Renal pelvis (tissue), 1 donor: ENCODE measurements at regions not wholly inside any gene's neighbourhood (a gene's known extent, or its start where the extent isn't known, plus 50 kb on each side); places are given as distances from the start of the nearest gene placed in this dataset.

Source experiments
- DNase-seq: peaks from one replicate; pipeline ENCODE4 v3.0.0-alpha.2; 2013

DNA sequence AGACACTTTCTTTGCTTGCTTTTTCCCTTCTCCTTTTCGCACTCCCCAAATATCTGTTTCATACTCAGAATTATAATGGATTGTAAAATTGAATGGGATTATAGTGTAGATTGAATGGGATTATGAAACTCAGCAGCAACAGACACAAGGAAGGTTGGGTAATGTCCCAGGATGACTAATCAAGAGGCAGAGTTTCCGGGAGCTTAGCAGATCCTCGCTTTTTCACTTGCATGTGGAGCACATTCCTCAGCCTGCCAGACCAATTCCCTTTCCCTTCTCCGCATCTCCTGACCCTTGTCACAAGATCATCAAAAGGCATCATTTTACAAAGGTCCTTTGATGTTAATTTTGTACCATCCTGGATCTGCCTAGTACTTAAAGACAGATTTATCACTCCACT is 55.1 kb upstream of the SLC1A1 start:
- DNase-seq: no peak

DNA sequence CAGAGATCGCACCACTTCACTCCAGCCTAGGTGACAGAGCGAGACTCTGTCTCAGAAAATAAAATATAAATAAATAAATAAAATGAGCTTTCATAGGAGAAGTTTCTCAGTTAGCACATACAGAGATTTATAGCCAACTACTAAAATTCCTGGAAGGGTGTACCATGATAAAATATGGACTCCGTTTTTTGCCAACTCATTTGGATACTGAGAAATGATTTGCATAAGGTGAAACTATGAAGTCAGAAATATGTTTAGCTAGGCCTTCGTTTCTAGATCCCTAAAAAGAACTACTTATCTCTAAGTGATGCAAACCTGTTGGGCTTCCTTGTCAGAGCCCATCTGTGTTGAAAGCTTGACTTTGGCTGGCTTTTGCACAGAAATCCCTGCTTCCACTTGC is 56.9 kb upstream of the SLC1A1 start:
- DNase-seq: no peak

DNA sequence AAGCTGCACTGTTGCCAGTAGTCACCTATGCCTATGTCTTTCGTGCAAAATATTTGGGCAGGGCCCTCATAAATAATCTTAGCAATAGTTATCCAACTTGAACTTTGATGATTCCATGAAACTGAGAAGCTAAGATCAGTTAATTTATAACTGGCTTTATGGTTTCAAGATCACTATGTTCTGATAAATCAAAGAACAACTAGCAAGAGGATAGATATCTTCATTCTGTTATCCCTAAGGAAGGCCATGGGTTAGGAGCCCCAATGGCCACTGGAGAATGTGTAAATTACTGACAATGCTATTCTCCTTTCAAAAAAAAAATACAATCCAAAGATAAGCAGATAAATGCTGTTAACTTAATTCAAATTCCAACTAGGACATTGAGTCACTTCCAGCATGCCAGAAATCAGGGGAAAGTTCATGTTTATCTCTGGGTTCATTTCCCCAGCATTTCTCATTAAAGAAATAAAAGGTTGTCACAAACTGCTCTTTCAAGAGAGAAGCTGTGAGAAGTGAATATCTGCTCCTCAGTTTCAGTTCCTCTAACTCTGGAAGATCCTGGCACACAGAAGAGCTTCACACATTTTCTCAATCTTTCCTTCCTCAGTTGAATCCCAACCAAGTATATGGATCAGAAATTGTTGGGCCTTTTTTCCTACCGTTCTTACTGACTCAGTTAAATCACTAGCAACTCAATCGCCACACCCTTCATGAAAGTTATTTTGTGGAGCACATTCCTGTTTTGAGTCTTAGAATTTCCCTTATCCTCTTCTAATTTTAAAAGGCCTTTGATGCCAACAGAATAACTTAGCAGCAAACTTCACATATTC is 59.6 kb upstream of the SLC1A1 start:
- no peak for DNase-seq

DNA sequence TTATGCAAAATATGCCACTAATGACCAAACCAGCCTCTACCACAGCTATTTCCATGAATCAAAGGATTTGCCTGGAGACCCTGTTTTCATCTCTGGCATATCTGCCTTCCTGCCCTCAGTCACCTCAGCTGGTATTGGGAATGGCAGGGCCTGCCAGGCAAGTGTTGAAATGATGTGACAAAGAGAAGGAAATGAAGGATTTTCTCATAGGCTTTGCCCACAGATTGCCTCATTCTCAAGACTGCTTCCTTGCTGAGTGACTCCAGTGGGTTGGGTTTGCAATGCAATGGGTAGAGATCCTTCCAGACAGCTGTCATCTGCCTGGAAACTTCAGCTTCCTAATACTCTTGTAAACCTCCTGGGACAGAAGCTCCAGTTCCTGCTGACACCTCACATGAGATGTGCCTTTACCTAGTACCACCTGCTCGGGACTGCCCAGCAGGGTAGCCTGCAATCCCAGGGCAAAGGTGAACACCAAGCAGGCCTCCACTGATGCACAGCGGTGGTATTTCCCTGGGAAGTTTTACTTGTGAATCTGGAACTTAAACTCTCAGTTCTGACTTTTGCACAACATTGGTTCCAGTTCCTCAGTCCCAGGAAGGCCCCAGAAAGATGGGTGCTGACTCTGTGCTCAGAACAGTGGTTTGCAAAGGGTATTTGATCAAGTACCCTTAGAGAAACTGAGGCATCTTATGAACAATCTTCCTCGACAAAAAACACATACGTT is 64.8 kb upstream of the SLC1A1 start:
- DNase-seq: no peak

DNA sequence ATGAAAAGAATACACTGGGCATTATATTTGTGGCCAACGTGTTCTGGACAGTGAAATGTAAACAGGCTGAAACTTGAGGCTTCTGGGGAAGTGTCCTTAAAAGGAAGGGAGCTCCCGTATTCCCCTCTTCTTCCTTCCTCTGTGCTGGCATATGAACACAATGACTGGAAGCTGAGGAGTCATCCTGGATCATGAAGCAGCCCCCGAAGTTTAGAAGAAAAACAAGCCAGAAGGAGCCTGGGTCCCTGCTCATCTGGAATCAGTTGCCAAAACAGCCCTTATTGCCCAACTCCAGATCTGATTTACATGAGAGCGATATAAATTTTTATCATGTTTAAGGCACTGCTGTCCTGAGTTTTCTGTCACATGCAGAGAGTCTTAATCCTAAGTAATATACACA is 65.4 kb upstream of the SLC1A1 start:
- DNase-seq: no peak

DNA sequence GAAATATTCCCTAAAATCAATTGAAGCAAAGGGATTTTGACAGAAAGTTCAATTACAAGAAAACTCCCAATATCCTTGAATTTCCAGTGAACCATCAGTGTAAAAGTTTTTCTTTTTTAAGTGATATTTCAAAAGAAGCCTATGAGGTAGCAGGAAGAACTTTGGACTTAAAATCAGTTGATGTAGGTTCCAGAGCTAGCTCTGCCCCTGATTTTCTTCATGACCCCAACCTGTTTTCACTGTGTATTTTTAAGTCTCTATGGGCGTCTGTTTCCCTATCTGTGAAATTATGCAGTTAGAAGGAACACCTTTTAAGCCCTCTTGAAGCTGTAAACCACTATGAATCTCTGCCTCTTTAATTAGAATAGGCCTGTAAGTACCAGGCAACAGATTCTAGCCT is 66.2 kb upstream of the SLC1A1 start:
- no peak for DNase-seq

DNA sequence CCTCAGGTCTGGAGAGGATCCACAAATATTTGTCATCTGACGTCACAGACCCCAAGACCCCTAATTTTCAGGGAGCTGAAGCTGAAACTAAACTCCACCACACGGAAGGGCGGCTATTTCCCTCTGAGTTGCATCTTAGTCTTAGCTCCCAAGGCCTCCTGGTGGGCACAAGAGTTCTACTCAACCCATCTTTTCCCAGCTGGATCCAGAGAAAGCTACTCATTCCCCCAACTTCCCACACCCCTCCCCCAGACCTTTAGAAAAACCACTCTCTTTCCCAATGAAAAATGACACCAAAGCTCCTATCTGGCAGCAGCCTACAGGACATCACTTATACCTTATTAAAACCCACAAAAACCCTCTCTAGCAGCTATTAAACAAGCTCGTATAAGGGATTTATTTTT is 67.1 kb upstream of the SLC1A1 start:
- no peak for DNase-seq

DNA sequence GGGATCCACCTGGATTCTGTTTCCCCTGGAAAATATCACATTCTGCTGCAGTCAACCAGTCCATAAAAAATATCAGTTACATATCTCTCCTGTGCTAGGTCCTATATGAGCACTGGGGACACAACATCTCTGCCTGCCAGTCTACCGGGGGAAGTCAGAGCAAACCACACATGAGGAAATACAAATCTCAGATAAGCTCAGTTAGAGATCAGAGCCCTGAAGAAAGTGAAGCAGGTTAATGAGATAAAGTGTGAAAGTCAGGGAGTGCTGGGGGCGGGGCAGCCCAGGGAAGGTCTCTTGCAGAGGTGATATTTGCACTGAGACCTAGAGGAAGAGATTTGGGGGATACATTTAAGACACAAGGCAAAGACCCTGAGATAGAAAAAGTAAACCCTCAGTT is 67.8 kb upstream of the SLC1A1 start:
- no peak for DNase-seq

DNA sequence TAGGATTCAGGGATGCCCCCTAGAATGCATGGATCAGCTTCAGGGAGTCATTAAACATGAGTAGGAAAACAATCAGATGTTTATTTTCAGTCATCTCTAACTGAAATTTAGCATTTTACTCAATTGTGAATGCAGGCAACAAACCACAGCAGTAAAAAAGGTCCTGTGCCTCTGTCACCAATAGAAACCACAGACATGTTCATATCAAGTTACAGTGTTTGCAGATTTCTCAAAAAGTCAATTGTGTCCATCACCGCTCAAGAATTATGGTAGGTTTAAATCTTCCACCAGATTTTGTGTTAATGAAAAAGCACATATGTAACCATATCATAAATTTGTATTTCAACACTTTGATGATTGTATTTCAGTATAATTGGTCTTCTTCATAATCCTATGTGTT is 68.4 kb upstream of the SLC1A1 start:
- DNase-seq: no peak

DNA sequence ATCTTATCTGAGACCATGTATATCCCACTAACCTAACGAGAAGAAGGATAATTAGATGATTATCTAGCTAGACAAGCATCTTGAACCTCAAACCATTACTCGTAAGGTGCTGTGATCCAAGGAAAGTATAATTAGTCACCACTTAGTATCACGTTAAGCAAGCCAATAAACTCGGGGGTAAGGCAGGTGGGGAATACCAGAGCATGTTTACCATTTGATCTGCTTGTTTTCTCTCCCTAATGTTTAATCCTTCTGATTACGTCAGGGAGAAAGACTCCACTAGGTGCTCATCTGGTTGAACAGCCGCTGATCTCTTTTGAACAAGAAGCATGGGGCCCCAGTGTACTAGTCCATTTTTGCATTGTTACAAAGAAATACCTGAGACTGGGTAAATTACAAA is 69.9 kb upstream of the SLC1A1 start:
- no peak for DNase-seq

DNA sequence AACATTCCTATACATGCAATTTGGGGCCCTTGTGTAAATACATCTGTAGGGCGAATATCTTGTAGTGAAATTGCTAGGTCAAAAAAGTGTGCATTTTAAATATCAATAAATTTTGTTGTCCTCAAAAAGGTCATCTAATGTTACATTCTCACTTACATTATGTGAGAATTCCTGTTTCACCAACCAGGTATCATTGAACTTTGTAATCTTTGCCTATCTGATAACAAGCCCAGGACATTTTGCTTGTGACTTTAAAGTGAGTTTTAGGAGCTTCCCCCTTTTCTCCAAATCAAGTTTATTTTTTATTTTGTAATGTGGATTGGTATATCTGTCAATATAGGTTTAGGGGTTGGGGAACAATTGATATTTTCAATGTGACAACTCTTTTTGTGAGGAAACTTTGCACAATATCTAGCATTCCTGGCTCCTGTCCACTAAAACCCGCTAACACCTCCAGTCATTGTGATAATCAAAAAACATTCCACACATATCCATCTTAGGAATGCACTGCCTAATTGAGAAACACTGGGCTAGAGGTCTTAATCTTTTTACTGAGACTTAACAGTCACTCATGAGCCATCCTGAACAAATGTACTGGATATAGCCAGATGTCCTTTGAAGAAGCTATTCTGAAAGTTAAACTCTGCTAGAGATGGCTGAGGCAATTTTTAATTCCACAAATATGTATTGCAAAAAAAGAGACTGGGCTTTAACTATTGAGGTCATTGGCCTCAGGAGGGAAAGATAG is 72.5 kb upstream of the SLC1A1 start:
- DNase-seq: no peak

DNA sequence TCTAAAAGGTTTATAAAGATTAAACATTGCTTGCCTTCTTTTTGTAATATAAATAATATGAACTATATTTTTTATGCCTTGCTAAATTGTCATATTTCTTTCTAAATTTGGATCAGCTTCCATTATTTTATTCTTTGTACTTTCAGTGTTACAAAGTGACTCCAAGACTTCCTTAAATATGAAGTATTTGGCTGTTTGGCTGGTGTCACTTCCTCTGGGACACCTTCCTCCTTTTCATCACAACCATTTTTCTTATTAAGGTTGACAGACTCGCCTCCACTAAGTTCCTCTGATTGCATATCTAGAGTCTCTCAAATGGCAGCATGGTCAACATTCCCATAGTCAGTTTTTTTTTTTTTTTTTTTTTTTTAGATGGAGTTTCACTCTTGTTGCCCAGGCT is 73.8 kb upstream of the SLC1A1 start:
- no peak for DNase-seq

DNA sequence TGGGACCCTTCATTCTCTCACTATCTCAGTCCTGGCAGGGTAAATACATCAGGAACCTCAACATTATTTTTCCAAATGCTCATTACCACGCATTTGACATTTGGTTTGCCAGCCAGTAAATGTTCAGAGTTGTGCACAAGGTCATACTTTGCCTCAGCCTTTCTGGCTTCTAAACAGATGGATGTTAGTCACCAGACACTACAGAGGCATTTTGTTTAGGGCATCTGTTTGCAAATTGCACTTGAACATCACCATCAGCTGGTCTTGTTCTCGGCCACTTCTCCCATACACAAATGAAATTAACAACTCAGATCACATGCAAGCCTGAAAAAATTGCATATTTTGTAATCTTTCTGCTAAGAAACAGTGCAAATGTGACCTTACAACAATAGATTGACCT is 75.0 kb upstream of the SLC1A1 start:
- no peak for DNase-seq

DNA sequence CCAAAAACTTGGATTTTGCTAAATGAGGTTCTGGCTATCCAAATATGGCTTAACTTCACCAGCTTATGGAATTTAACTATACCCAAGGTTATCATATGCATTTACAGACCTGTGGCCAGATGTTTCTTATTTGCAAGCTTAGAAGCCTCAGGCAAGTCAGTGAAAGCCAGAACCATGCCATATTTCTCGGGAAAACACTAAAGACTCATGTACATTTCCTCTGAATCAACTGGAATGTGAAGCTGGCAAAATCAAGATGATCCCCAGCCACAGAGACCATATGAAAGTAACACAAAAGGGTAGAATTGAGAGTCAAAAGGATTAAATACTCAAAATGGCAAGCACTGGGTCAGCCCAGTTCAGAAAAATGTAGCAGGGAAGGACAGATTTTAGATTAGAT is 76.4 kb upstream of the SLC1A1 start:
- no peak for DNase-seq

DNA sequence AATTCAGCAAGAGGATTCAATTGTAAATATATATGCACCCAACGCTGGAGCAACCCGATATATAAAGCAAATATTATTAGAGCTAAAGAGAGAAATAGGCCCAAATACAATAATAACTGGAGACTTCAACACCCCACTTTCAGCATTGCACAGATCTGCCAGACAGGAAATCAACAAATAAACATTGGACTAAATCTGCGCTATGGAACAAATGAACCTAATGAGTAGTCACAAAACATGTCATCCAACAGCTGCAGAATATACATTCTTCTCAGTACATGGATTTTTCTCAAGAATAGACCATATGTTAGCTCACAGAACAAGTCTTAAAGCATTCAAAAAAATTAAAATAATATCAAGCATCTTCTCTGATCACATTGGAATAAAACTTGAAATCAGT is 86.1 kb upstream of the SLC1A1 start:
- DNase-seq: no peak

DNA sequence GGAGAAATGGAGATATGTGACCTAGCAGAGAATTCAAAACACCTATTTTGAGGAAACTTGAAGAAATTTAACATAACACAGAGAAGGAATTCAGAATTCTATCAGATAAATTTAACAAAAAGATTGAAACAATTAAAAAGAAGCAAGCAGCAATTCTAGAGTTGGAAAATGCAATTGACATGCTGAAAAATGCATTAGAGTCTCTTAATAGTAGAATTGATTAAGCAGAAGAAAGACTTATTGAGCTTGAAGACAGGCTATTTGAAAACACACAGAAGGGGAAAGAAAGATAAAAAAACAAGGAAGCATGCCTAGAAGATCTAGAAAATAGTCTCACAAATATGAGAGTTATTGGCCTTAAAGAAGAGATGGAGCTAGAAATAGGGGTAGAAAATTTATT is 87.8 kb upstream of the SLC1A1 start:
- no peak for DNase-seq

DNA sequence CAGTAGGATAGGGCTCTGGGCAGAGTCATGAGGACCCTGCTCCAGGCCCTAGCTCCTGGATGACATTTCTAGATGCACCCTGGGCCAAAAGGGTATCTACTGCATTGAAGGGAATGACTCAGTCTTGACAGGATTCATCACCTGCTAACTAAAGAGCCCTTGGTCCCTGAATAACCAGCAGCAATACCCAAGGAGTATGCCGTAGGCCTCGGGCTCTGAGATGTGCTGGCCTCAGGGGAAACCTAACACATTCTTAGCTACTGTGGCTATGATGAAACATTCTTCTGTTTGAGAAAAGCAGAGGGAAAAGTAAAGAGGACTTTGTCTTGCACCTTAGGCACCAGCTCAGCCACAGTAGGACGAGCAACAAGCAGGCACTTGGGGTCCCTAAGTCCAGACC is 89.5 kb upstream of the SLC1A1 start:
- DNase-seq: no peak

DNA sequence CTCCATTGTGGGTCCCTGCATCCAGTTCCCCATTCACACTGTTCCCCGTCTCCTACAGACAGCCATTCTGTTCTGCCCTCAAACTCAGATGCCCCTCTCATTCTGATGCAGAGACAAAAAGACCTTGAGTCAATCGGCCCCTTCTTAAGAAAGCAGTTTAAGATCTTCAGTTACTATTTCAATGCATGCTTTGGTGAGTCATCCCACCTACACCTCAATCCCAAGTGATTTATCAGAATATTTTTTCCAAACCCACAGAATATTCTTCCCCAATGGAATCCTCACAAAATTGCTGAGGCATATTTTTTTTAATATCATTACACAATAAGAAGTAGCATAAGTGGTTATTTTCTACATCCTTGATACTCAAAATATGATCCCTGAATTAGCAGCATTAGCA is 92.4 kb upstream of the SLC1A1 start:
- no peak for DNase-seq

DNA sequence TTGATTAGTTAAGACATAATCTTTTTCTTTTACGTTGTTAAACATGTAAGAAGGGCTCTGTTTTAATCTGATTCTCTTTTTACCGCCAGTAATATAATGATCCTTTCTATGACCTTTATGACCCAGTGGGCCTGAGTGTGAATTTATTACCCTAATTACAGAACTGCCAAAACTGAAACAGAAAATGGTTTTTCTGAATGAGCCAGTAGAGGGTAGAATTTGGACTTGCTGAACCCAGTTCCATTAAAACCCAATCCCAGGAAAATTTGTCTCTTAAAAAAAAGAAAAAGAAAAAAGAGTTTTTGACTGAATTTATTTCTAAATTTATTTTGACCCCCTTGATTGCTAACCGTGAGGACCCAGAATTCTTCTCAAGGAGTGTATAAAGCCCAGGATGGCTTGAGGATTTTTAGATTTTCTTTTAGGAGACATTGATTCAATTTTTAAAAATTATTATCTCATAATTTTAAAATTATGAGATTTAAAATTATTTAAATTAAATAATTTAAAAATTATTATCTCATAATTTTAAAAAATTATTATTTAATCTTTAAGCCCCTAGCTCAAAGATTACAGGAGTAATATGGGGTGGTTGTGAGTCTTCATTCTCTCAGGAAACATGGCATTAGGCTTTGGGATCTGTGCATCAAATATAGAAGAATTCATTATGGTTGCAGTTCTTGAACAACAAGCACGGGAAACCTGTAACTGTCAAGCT is 94.1 kb upstream of the GLIS3 start:
- DNase-seq: no peak

DNA sequence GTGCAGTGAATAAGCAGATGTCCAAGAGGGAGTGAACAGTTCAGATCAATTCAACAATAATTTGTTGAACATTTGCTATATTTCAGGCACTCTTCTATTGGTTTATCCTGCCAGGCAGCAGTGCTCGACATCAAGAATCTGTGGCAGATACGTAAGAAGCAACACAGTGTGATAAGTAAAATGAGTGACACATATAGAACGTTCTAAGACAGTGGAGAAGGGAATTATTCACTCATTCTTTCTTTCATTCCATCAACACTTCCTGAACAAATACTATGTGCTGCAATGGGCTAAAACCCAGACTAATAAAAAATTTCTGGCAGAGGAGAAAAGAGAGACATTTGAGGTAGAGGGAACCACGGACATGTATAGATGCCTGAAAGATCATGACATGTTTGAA is 89.9 kb upstream of the GLIS3 start:
- no peak for DNase-seq

DNA sequence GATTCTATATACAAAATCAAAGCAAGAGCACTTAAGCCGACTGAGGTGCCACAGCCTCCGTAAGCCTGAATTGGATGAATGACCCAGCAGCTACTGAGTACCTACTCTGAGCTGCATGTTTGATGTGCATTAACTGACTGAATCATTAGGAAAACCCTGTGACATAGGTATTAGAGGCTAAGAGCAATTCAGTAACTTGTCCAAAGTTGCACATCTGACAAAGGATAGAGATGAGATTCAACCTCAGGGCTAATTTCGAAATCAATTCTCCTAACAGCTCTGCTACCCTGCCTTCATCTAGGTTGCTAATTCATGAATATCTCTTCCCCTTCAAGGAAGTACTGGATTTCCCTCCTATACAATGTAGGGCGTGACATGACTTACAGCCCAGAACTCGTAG is 89.1 kb upstream of the GLIS3 start:
- no peak for DNase-seq

DNA sequence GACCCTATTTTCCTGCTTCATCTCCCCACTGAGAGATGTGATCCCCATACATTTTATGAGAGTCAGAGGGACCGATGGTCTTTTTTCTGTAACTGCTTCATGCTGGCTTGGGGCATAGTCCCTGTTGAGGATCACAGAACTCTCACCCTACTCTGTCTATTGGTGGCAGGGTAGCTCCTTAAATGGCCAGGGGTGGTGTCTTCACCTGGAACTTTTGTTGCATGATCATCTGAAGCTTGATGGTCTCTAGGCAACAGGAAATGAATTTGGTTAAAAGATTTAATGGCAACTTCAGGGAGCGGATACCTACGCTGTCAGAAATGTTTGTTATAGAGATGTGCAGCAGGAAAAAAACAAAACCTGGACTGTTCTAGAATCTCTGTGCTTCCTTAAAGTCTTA is 87.0 kb upstream of the GLIS3 start:
- no peak for DNase-seq
